OCI-LY7 (cell line): ENCODE measurements at regions not wholly inside any gene's neighbourhood (a gene's known extent, or its start where the extent isn't known, plus 50 kb on each side); places are given as distances from the start of the nearest gene placed in this dataset.

ENCODE experiments used
- BruUV-seq: library from RNA; stranded (reverse); fragments of 400-500 nt; replicated peaks from 2 replicates; lab custom pipeline; 2021; lab: Mats Ljungman, UMichigan
- CTCF ChIA-PET: fragments of 300-600 bp; sonication (Branson Sonifier 250); formaldehyde crosslinking; loops from one replicate; lab custom pipeline; 2022; ENCODE audit warnings: antibody characterized with exemption; ENCODE audit not compliant: unreplicated experiment; lab: Charles Lee
- POLR2A ChIA-PET: fragments of 300-600 bp; sonication (Branson Sonifier 250); formaldehyde crosslinking; loops from one replicate; lab custom pipeline; 2022; ENCODE audit warnings: antibody characterized with exemption; lab: Charles Lee
- DNase-seq: peaks from one replicate; pipeline ENCODE4 v3.0.0-alpha.2; 2015; ENCODE audit warnings: low spot score
- H2AFZ ChIP-seq: fragments of 200-600 bp; sonication (generic), shearing (Covaris generic); 2 replicates; pipeline ENCODE4 v1.6.1; 2014; ENCODE audit warnings: mild to moderate bottlenecking, antibody characterized with exemption, low read length, moderate library complexity
- H3K27ac ChIP-seq: fragments of 200-600 bp; sonication (generic); 2 replicates; pipeline ENCODE4 v1.5.1; 2014; ENCODE audit warnings: mixed run types, low read depth, mild to moderate bottlenecking, moderate library complexity, low read length, inconsistent platforms; ENCODE audit not compliant: poor library complexity, severe bottlenecking
- H3K36me3 ChIP-seq: fragments of 200-600 bp; sonication (generic); 2 replicates; pipeline ENCODE4 v1.6.1; 2014; ENCODE audit warnings: mild to moderate bottlenecking, antibody characterized with exemption, low read length, moderate library complexity, mixed read lengths; ENCODE audit not compliant: insufficient read depth
- H3K4me1 ChIP-seq: fragments of 200-600 bp; sonication (generic); 2 replicates; pipeline ENCODE4 v1.5.1; 2014; ENCODE audit warnings: mild to moderate bottlenecking, low read length; ENCODE audit not compliant: insufficient read depth, poor library complexity, severe bottlenecking
- H3K4me2 ChIP-seq: fragments of 200-600 bp; sonication (generic); 2 replicates; pipeline ENCODE4 v1.6.1; 2014; ENCODE audit warnings: mild to moderate bottlenecking, low read length
- H3K4me3 ChIP-seq: fragments of 200-600 bp; sonication (generic); 2 replicates; pipeline ENCODE4 v1.5.1; 2014; ENCODE audit warnings: mild to moderate bottlenecking, low read depth, low read length; ENCODE audit not compliant: poor library complexity, severe bottlenecking
- H3K79me2 ChIP-seq: fragments of 200-600 bp; sonication (generic); 2 replicates; pipeline ENCODE4 v1.6.1; 2016; ENCODE audit warnings: low read depth, mild to moderate bottlenecking, low read length, moderate library complexity, mixed read lengths; ENCODE audit not compliant: insufficient read depth
- H3K9me2 ChIP-seq: fragments of 200-600 bp; sonication (generic); 2 replicates; pipeline ENCODE4 v1.6.1; 2016; ENCODE audit warnings: mild to moderate bottlenecking, low read length, mixed read lengths; ENCODE audit not compliant: insufficient read depth
- H3K9me3 ChIP-seq: fragments of 200-600 bp; sonication (generic); 2 replicates; pipeline ENCODE4 v1.6.1; 2014; ENCODE audit warnings: mild to moderate bottlenecking, mixed run types, low read length, mixed read lengths
- H4K20me1 ChIP-seq: fragments of 200-600 bp; sonication (generic); 2 replicates; pipeline ENCODE4 v1.6.1; 2014; ENCODE audit warnings: mild to moderate bottlenecking, antibody characterized with exemption, low read length, moderate library complexity, mixed read lengths; ENCODE audit not compliant: insufficient read depth
- EZH2phosphoT487 ChIP-seq: fragments of 200-600 bp; sonication (generic); IDR thresholded peaks from 2 replicates; pipeline ENCODE4 v1.6.1; 2018; ENCODE audit warnings: low read depth, borderline replicate concordance, mild to moderate bottlenecking, mixed run types, antibody characterized with exemption, low read length, moderate library complexity, mixed read lengths
- intact Hi-C: fragments of 100-400 bp; cut with micrococcal nuclease; formaldehyde crosslinking; loops from one replicate; pipeline ENCODE4 v1.10.0; 2022; ENCODE audit not compliant: unreplicated experiment
- TF ChIP-seq, protein P1 (sequence below): fragments of 200-600 bp; sonication (generic); conservative IDR thresholded peaks from 2 replicates; pipeline ENCODE4 v1.5.1; 2014; ENCODE audit warnings: mild to moderate bottlenecking, antibody characterized with exemption, low read length, moderate library complexity, mixed read lengths

DNA sequence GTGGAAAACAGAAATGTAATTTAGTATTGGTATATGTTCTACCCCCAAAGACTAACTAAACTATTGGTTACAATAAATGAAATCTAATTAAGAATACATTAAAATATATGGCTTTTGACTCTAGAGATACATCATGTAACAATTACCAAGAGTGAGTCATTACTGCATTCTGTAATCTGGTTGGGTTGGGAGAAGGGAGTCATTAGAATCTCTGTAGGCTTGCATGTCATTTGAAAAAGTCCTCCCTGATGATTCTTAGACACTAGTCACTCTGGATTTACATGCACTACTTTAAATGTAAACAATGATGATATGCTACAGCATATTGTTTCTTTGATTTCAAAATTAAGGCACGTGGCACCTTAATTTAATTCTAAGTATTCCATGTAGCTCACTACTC is 293.4 kb upstream of the CHST9 start:
- no peaks in the 10 kb centered on the region for H4K20me1 ChIP-seq
- H2AFZ ChIP-seq = no peak overlapping the region
- TF ChIP-seq, protein P1, sequence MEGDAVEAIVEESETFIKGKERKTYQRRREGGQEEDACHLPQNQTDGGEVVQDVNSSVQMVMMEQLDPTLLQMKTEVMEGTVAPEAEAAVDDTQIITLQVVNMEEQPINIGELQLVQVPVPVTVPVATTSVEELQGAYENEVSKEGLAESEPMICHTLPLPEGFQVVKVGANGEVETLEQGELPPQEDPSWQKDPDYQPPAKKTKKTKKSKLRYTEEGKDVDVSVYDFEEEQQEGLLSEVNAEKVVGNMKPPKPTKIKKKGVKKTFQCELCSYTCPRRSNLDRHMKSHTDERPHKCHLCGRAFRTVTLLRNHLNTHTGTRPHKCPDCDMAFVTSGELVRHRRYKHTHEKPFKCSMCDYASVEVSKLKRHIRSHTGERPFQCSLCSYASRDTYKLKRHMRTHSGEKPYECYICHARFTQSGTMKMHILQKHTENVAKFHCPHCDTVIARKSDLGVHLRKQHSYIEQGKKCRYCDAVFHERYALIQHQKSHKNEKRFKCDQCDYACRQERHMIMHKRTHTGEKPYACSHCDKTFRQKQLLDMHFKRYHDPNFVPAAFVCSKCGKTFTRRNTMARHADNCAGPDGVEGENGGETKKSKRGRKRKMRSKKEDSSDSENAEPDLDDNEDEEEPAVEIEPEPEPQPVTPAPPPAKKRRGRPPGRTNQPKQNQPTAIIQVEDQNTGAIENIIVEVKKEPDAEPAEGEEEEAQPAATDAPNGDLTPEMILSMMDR = no peak
- TF ChIP-seq EZH2phosphoT487 = no peak
- intact Hi-C loops = no loop called here
- BruUV-seq = no TSS peak
- no peaks in the 10 kb centered on the region for H3K79me2 ChIP-seq
- no peak for DNase-seq
- H3K9me2 ChIP-seq = no peaks in the 10 kb centered on the region
- H3K27ac ChIP-seq = no peak overlapping the region
- no peaks in the 10 kb centered on the region for H3K9me3 ChIP-seq
- no peaks in the 10 kb centered on the region for H3K36me3 ChIP-seq
- H3K4me3 ChIP-seq = no peak overlapping the region
- no peak overlapping the region for H3K4me2 ChIP-seq
- CTCF ChIA-PET = no interaction called here
- POLR2A ChIA-PET = no interaction called here
- H3K4me1 ChIP-seq = no peaks in the 10 kb centered on the region

GRCh38 chr18:27473318-27473717 is 288.2 kb upstream of the CHST9 start:
- no TSS peak for BruUV-seq
- no peak for TF ChIP-seq EZH2phosphoT487
- TF ChIP-seq, protein P1 = no peak
- POLR2A ChIA-PET = no interaction called here
- Histone ChIP-seq H3K9me3 (no peaks in the 10 kb centered on the region), H3K4me3 (no peak overlapping the region), H3K79me2 (no peaks in the 10 kb centered on the region), H3K4me2 (no peak overlapping the region), H3K4me1 (no peaks in the 10 kb centered on the region), H3K9me2 (no peaks in the 10 kb centered on the region), H3K27ac (no peak overlapping the region), H4K20me1 (no peaks in the 10 kb centered on the region), H3K36me3 (no peaks in the 10 kb centered on the region), H2AFZ (no peak overlapping the region)
- no peak for DNase-seq
- CTCF ChIA-PET = no interaction called here
- intact Hi-C loops = no loop called here

- Histone ChIP-seq H3K27ac (no peak overlapping the region), H3K4me2 (no peak overlapping the region), H3K36me3 (no peaks in the 10 kb centered on the region), H2AFZ (no peak overlapping the region), H3K9me2 (no peaks in the 10 kb centered on the region), H3K79me2 (no peaks in the 10 kb centered on the region), H4K20me1 (no peaks in the 10 kb centered on the region), H3K4me1 (no peaks in the 10 kb centered on the region), H3K4me3 (no peak overlapping the region), H3K9me3 (no peaks in the 10 kb centered on the region)
- ChIA-PET CTCF (no interaction called here), POLR2A (interaction anchor here (0.9 kb wide), 1 partner anchor 34 kb away, joined by 3 read pairs; no protein-coding TSS in a partner anchor)
- TF ChIP-seq EZH2phosphoT487 = no peak
- TF ChIP-seq, protein P1 = no peak
- no peak for DNase-seq
- intact Hi-C loops = no loop called here
- BruUV-seq = no TSS peak
These were observed 282.0 kb upstream of the CHST9 start for GRCh38 chr18:27467073-27467472.
